PC-9 (cell line): ENCODE measurements at regions not wholly inside any gene's neighbourhood (a gene's known extent, or its start where the extent isn't known, plus 50 kb on each side); places are given as distances from the start of the nearest gene placed in this dataset.

ENCODE experiments used
- CTCF ChIP-seq: fragments of 200-600 bp; sonication (generic); conservative IDR thresholded peaks from 2 replicates; pipeline ENCODE4 v1.6.1; 2017; ENCODE audit warnings: mixed run types, antibody characterized with exemption, mild to moderate bottlenecking, moderate library complexity
- EZH2 ChIP-seq: fragments of 200-600 bp; sonication (generic); IDR thresholded peaks from 2 replicates; pipeline ENCODE4 v1.8.0; 2017; ENCODE audit warnings: antibody characterized with exemption, low read depth

GRCh38 chr13:104608331-104608730 is 1542.1 kb upstream of the SLC10A2 start:
- TF ChIP-seq EZH2 = no peak
- no peak for TF ChIP-seq CTCF
